ENCODE measurements at regions not wholly inside any gene's neighbourhood (a gene's known extent, or its start where the extent isn't known, plus 50 kb on each side); places are given as distances from the start of the nearest gene placed in this dataset.
A peak's percentile ranks its signal among the peaks of the same experiment; 100 is the strongest.
"Not testable (repeated sequence)": the region's sequence is repeated elsewhere in the genome, so short reads cannot be mapped to it uniquely, and the experiment has no call there.

- Histone ChIP-seq H3K27ac (ENCODE audit: low read depth, low read length) (no peak overlapping the region), H3K4me1 (ENCODE audit: control insufficient read depth in 1 of 2, insufficient read depth in 2 of 2, low read length in 2 of 2) (peaks cover 0 to 3% of the 10 kb centered on the region in 2 donors), H3K27me3 (ENCODE audit: control insufficient read depth in 1 of 2, insufficient read depth in 2 of 2, low read length in 2 of 2) (no peaks in the 10 kb centered on the region), H3K36me3 (ENCODE audit: control insufficient read depth in 1 of 2, insufficient read depth in 2 of 2, low read length in 2 of 2) (no peaks in the 10 kb centered on the region), H3K9me3 (ENCODE audit: control insufficient read depth in 1 of 2, low read length in 2 of 2) (no peaks in the 10 kb centered on the region), H3K9ac (ENCODE audit: low read depth in 1 of 2, low read length in 2 of 2) (no peak overlapping the region), H3K4me3 (ENCODE audit: low read depth in 1 of 2, low read length in 2 of 2) (no peak overlapping the region)
Observed at GRCh38 chrX:13494562-13494961, 74.8 kb upstream of the EGFL6 start.

GRCh38 chrX:13493659-13494058, 75.7 kb upstream of the EGFL6 start:
- Histone ChIP-seq H3K36me3 (ENCODE audit: control insufficient read depth in 1 of 2, insufficient read depth in 2 of 2, low read length in 2 of 2) (no peaks in the 10 kb centered on the region), H3K27me3 (ENCODE audit: control insufficient read depth in 1 of 2, insufficient read depth in 2 of 2, low read length in 2 of 2) (no peaks in the 10 kb centered on the region), H3K9ac (ENCODE audit: low read depth in 1 of 2, low read length in 2 of 2) (no peak overlapping the region), H3K4me3 (ENCODE audit: low read depth in 1 of 2, low read length in 2 of 2) (no peak overlapping the region), H3K4me1 (ENCODE audit: control insufficient read depth in 1 of 2, insufficient read depth in 2 of 2, low read length in 2 of 2) (peaks cover 0 to 7% of the 10 kb centered on the region in 2 donors), H3K9me3 (ENCODE audit: control insufficient read depth in 1 of 2, low read length in 2 of 2) (no peaks in the 10 kb centered on the region), H3K27ac (ENCODE audit: low read depth, low read length) (no peak overlapping the region)

- no peaks in the 10 kb centered on the region for H3K9me3 ChIP-seq (ENCODE audit: control insufficient read depth in 1 of 2, low read length in 2 of 2)
Observed at GRCh38 chrX:13492286-13492685, 77.1 kb upstream of the EGFL6 start.

DNA sequence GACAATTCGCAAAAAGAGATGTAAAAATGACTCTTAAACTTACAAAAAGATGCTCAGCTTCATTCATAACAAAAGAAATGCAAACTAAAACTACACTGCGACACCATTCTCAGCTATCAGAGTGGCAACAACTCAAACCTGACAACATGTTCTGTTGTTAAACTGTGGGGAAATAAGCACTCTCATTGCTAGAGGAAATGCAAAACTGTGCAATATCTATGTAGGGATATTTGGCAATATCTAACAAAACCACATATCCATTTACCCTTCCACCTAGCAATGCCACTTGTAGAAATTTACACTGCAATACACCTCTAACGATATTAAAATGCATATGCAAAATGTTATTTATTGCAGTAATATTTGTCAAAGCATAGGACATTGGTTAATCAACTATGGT, 78.3 kb upstream of the EGFL6 start:
- Histone ChIP-seq H3K4me1 (ENCODE audit: control insufficient read depth in 1 of 2, insufficient read depth in 2 of 2, low read length in 2 of 2) (peaks cover 8 to 17% of the 10 kb centered on the region in 2 donors), H3K9ac (ENCODE audit: low read depth in 1 of 2, low read length in 2 of 2) (no peak overlapping the region), H3K27me3 (ENCODE audit: control insufficient read depth in 1 of 2, insufficient read depth in 2 of 2, low read length in 2 of 2) (no peaks in the 10 kb centered on the region), H3K36me3 (ENCODE audit: control insufficient read depth in 1 of 2, insufficient read depth in 2 of 2, low read length in 2 of 2) (no peaks in the 10 kb centered on the region), H3K9me3 (ENCODE audit: control insufficient read depth in 1 of 2, low read length in 2 of 2) (no peaks in the 10 kb centered on the region), H3K4me3 (ENCODE audit: low read depth in 1 of 2, low read length in 2 of 2) (no peak overlapping the region), H3K27ac (ENCODE audit: low read depth, low read length) (no peak overlapping the region)

More at GRCh38 chrX:13492286-13492685, 77.1 kb upstream of the EGFL6 start:
- no peaks in the 10 kb centered on the region for H3K27me3 ChIP-seq (ENCODE audit: control insufficient read depth in 1 of 2, insufficient read depth in 2 of 2, low read length in 2 of 2)
- no peak overlapping the region for H3K9ac ChIP-seq (ENCODE audit: low read depth in 1 of 2, low read length in 2 of 2)
- H3K27ac ChIP-seq (ENCODE audit: low read depth, low read length), result no peak overlapping the region
- H3K36me3 ChIP-seq (ENCODE audit: control insufficient read depth in 1 of 2, insufficient read depth in 2 of 2, low read length in 2 of 2), result no peaks in the 10 kb centered on the region
- no peak overlapping the region for H3K4me3 ChIP-seq (ENCODE audit: low read depth in 1 of 2, low read length in 2 of 2)
- peaks cover 6 to 15% of the 10 kb centered on the region in 2 donors for H3K4me1 ChIP-seq (ENCODE audit: control insufficient read depth in 1 of 2, insufficient read depth in 2 of 2, low read length in 2 of 2)

GRCh38 chrX:13489454-13489853, 79.9 kb upstream of the EGFL6 start:
- Histone ChIP-seq H3K36me3 (ENCODE audit: control insufficient read depth in 1 of 2, insufficient read depth in 2 of 2, low read length in 2 of 2) (no peaks in the 10 kb centered on the region), H3K27me3 (ENCODE audit: control insufficient read depth in 1 of 2, insufficient read depth in 2 of 2, low read length in 2 of 2) (no peaks in the 10 kb centered on the region), H3K4me3 (ENCODE audit: low read depth in 1 of 2, low read length in 2 of 2) (no peak overlapping the region), H3K27ac (ENCODE audit: low read depth, low read length) (no peak overlapping the region), H3K9me3 (ENCODE audit: control insufficient read depth in 1 of 2, low read length in 2 of 2) (no peaks in the 10 kb centered on the region), H3K9ac (ENCODE audit: low read depth in 1 of 2, low read length in 2 of 2) (no peak overlapping the region), H3K4me1 (ENCODE audit: control insufficient read depth in 1 of 2, insufficient read depth in 2 of 2, low read length in 2 of 2) (peaks cover 8 to 25% of the 10 kb centered on the region in 2 donors)

DNA sequence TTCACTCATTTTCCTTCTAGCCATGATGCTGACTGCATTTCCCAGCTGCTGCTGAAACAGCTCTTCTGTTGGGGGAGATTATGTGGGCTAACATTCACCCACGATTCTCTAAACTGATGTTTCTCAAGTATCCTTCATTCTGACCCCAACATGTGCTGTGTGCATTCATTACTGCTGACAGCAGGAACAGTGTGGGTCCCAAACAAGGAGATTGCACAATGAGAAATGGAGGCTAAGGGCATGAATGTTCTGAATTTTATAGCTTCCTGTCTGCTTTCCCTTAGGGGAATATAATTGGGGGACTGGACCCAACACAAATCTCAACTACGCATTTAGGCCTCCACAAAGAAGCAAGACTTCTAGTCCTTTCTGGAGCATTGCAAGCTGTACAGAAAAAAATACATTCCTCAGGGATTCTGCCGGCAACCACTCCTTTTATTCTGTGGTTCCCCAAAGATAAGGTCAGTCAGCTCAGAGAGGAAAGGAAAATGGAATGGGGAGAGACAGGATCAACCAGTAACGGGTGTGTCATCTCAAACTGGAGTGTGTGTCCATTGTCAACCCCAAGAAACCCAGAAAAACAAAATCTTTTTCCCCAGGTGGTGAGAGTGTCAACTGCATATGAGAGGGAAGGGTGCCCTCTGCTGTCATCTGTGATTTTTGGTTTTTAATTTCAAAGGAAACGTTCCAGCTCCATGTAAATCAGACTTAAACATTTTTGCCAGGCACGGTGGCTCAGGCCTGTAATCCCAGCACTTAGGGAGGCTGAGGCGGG, 81.5 kb upstream of the EGFL6 start:
- no peaks in the 10 kb centered on the region for H3K9me3 ChIP-seq (ENCODE audit: control insufficient read depth in 1 of 2, low read length in 2 of 2)
- H3K36me3 ChIP-seq (ENCODE audit: control insufficient read depth in 1 of 2, insufficient read depth in 2 of 2, low read length in 2 of 2), result no peaks in the 10 kb centered on the region
- H3K9ac ChIP-seq (ENCODE audit: low read depth in 1 of 2, low read length in 2 of 2), result peak overlapping the region in 1 of 2 donors; percentile 25
- H3K4me1 ChIP-seq (ENCODE audit: control insufficient read depth in 1 of 2, insufficient read depth in 2 of 2, low read length in 2 of 2), result peaks cover 8 to 31% of the 10 kb centered on the region in 2 donors
- H3K27ac ChIP-seq (ENCODE audit: low read depth, low read length), result peak overlapping the region; percentile 44
- no peak overlapping the region for H3K4me3 ChIP-seq (ENCODE audit: low read depth in 1 of 2, low read length in 2 of 2)
- H3K27me3 ChIP-seq (ENCODE audit: control insufficient read depth in 1 of 2, insufficient read depth in 2 of 2, low read length in 2 of 2), result no peaks in the 10 kb centered on the region

DNA sequence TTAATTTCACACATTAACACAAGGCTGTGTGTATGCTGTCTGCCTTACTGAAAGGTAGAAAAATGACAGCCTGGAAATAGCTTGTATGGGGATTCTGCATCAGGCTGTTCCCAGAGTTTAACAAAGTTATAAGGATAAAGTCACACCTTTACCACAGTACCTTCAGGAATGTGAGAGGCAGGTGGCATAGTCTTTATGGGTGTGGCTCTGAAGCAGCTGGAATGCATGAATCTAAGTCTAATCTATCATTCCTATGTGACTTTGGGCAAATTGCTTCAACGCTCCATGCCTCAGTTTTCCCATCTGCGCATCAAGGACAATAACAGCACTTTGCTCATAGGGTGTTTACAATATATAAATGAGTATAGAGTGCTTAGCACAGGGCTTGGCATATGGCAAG, 84.2 kb upstream of the EGFL6 start:
- Histone ChIP-seq H3K9ac (ENCODE audit: low read depth in 1 of 2, low read length in 2 of 2) (no peak overlapping the region), H3K36me3 (ENCODE audit: control insufficient read depth in 1 of 2, insufficient read depth in 2 of 2, low read length in 2 of 2) (no peaks in the 10 kb centered on the region), H3K9me3 (ENCODE audit: control insufficient read depth in 1 of 2, low read length in 2 of 2) (no peaks in the 10 kb centered on the region), H3K4me1 (ENCODE audit: control insufficient read depth in 1 of 2, insufficient read depth in 2 of 2, low read length in 2 of 2) (peaks cover 8 to 32% of the 10 kb centered on the region in 2 donors), H3K4me3 (ENCODE audit: low read depth in 1 of 2, low read length in 2 of 2) (no peak overlapping the region), H3K27ac (ENCODE audit: low read depth, low read length) (no peak overlapping the region), H3K27me3 (ENCODE audit: control insufficient read depth in 1 of 2, insufficient read depth in 2 of 2, low read length in 2 of 2) (no peaks in the 10 kb centered on the region)

GRCh38 chrX:13483773-13484172, 85.6 kb upstream of the EGFL6 start:
- no peak overlapping the region for H3K9ac ChIP-seq (ENCODE audit: low read depth in 1 of 2, low read length in 2 of 2)
- no peaks in the 10 kb centered on the region for H3K36me3 ChIP-seq (ENCODE audit: control insufficient read depth in 1 of 2, insufficient read depth in 2 of 2, low read length in 2 of 2)
- H3K4me3 ChIP-seq (ENCODE audit: low read depth in 1 of 2, low read length in 2 of 2), result no peak overlapping the region
- H3K4me1 ChIP-seq (ENCODE audit: control insufficient read depth in 1 of 2, insufficient read depth in 2 of 2, low read length in 2 of 2), result peaks cover 8 to 25% of the 10 kb centered on the region in 2 donors
- H3K27ac ChIP-seq (ENCODE audit: low read depth, low read length), result no peak overlapping the region
- no peaks in the 10 kb centered on the region for H3K9me3 ChIP-seq (ENCODE audit: control insufficient read depth in 1 of 2, low read length in 2 of 2)
- no peaks in the 10 kb centered on the region for H3K27me3 ChIP-seq (ENCODE audit: control insufficient read depth in 1 of 2, insufficient read depth in 2 of 2, low read length in 2 of 2)

- H3K9ac ChIP-seq (ENCODE audit: low read depth in 1 of 2, low read length in 2 of 2), result no peak overlapping the region
- H3K4me3 ChIP-seq (ENCODE audit: low read depth in 1 of 2, low read length in 2 of 2), result no peak overlapping the region
- H3K9me3 ChIP-seq (ENCODE audit: control insufficient read depth in 1 of 2, low read length in 2 of 2), result no peaks in the 10 kb centered on the region
- no peaks in the 10 kb centered on the region for H3K36me3 ChIP-seq (ENCODE audit: control insufficient read depth in 1 of 2, insufficient read depth in 2 of 2, low read length in 2 of 2)
- H3K4me1 ChIP-seq (ENCODE audit: control insufficient read depth in 1 of 2, insufficient read depth in 2 of 2, low read length in 2 of 2), result peaks cover 8 to 23% of the 10 kb centered on the region in 2 donors
- no peaks in the 10 kb centered on the region for H3K27me3 ChIP-seq (ENCODE audit: control insufficient read depth in 1 of 2, insufficient read depth in 2 of 2, low read length in 2 of 2)
- H3K27ac ChIP-seq (ENCODE audit: low read depth, low read length), result no peak overlapping the region
Observed at GRCh38 chrX:13482746-13483541, 86.5 kb upstream of the EGFL6 start.

DNA sequence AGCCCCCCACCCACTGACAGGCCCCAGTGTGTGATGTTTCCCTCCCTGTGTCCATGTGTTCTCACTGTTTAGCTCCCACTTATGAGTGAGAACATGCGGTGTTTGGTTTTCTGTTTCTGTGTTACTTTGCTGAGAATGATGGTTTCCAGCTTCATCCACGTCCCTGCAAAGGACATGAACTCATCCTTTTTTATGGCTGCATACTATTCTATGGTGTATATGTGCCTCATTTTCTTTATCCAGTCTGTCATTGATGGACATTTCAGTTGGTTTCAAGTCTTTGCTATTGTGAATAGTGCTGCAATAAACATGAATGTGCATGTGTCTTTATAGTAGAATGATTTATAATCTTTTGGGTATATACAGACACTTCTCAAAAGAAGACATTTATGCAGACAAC, 88.6 kb upstream of the EGFL6 start:
- H3K27me3 ChIP-seq (ENCODE audit: control insufficient read depth in 1 of 2, insufficient read depth in 2 of 2, low read length in 2 of 2); H3K4me3 ChIP-seq (ENCODE audit: low read depth in 1 of 2, low read length in 2 of 2); H3K9ac ChIP-seq (ENCODE audit: low read depth in 1 of 2, low read length in 2 of 2); H3K9me3 ChIP-seq (ENCODE audit: control insufficient read depth in 1 of 2, low read length in 2 of 2); H3K36me3 ChIP-seq (ENCODE audit: control insufficient read depth in 1 of 2, insufficient read depth in 2 of 2, low read length in 2 of 2); H3K27ac ChIP-seq (ENCODE audit: low read depth, low read length): not testable (repeated sequence)
- peaks cover 0 to 15% of the 10 kb centered on the region in 2 donors for H3K4me1 ChIP-seq (ENCODE audit: control insufficient read depth in 1 of 2, insufficient read depth in 2 of 2, low read length in 2 of 2)

Measured in duodenal mucosa (tissue), 2 donors.